NCI-H2081 (cell line): ENCODE measurements at regions not wholly inside any gene's neighbourhood (a gene's known extent, or its start where the extent isn't known, plus 50 kb on each side); places are given as distances from the start of the nearest gene placed in this dataset.

Experiments
- DNase-seq, 2 experiments: peaks; one replicate each; lab custom pipeline; 2025; lab: John Stamatoyannopoulos, UW

DNA sequence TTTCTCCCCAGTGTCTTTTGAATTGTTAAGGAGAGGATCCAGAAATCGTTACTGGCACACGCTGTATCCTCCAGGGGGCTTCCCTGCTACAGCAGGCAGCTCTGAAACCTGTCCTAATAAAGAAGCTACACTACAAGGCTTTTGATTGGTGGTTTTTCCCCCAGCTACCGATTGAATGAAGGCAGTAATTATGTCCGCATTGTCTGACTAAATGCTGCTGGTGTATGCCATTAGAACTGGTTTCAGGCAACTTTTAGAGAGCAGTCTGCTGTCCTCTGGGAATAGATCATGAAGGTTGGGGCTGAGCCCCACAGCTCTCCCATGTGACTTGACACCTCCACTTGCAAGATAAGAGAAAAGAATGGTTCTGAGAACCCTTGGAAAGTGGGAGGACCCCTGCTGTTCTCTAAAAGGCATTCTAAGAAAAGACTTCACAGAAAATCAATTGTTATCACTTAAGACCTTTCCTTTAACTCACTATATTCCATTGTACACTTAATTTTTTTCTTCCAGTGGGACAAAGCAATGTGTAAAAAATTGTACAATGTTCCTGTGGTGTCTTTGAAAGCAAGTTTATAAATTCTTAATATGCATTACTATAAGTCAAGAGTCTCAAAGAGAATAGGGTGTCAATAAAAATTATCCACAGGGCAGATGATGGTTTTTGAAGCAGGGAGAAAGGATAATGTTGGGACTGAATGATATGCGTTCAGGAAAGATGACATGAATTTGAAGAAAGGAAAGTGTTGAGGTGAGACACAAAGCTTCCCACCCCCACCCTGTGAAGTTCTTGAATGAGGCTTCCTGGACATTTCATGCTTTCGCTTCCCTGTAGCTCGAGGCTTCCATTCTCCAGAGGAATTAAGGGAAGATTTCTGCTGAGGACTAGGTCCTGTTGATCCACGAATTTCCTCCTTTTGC lies 53.0 kb upstream of the DAZL start:
- peak; percentile 2 to 42 for DNase-seq

DNA sequence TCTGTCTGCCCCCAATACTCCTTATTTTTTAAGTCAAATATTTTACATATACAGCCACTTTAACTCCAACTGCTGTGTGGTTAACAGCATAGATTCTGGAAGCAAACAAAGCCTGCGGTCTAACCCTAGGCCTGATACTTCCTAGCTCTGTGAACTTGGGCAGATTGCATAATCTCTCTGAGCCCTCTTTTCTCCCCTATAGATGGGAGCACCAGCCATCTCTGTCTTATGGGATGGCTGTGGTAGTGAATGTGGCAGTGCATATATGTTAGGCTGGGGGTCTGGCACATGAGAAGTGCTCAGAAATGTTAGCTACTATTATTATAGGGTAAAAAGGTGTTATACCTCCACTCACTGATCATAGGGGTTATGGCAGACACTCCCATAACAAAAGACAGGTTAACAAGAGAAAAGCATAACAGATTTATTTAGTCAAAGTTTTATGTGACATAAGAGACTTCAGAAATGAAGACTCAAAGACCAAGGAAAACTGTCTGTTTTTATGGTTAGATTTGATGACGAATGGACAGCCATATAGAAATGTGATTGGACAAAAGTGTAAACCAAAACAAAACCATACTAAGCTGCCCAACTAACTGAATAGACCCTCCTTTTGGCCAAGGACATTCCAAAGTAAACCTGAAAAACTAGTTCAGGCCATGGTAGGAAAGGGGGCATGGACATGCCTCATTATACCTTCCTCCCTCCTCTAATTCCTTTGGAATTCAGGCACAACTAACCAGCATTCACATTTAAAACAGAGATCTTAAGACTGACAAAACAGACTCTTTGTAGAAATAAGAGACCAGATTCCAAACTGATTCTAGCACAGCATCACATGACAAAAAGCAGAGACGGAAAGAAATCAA lies 53.9 kb upstream of the DAZL start:
- DNase-seq = no peak

DNA sequence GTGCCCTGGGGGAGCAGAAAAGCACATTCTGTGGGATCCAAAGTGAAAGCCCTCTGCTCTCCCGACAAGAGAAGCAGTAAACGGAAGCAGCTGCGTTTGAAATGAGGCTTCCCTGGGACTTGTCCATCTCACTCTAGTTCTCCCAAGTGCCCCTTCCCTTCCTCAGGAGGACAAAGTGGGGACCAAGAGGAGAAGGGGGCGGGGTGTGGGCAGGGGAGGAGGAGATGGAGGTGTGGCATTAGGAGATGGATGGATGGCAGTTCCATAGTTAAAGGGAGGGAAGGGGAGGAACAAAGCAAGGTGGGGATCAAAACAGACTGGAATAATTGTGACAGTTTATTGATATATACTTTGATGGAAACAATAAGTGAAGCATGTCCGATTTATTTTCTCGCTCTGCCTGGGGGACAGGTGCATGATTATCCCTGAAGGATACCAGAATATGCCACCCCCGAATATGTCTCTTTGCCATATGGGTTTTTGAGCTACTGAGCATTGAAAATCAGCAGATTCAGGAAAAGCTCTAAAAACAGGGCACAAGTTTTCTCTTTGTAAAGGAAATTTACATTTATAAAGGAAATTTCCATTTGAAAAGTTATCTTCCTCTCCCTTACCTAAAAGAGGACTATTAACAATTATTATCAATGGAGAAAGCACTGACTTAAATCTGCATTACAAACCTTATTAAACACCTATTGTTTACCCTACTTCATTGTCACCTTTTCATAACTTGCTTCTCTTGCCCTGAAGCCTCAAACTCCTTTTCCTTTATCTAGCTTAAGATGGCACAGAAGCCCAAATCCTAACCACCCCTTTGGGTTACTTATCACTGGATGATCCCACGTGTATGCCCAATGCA lies 58.9 kb upstream of the DAZL start:
- DNase-seq = no peak

DNA sequence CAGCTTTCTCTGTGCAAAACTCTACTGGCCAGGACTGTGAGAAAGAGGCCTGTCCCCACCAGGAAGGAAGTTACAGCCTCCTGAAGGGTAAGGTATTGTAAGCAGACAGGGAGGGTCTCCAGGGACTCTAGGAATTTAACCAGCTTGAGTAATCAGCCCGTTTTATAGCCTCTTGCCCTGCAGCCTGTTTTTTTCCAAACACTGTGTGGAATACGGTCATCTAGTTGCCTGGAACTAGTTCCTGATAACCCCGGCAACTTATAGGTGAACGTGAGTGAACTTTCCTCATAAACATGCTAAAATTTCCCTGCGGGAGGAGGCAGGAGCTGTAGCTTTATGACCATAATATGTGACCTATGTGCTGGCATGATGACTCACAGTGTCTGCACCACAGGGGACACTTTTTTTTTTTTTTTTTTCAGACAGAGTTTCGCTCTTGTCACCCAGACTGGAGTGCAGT lies 60.1 kb upstream of the DAZL start:
- no peak for DNase-seq

DNA sequence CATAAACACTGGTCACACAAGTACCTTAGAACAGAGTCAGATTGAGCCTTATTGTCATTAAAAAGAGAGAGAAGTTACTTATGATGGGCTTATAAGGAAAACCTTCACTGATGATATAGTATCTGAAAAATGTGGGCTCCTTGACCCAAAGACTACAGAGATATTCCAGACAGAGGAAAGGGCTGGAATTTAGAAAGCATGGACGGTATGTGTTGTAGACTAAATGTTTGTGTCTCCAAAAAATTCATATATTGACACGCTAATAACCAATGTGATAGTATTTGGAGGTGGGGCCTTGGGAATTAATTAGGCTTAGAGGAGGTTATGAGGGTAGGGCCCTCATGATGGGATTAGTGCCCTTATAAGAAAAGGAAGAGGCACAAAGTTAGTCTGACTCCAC lies 61.0 kb upstream of the DAZL start:
- no peak for DNase-seq

DNA sequence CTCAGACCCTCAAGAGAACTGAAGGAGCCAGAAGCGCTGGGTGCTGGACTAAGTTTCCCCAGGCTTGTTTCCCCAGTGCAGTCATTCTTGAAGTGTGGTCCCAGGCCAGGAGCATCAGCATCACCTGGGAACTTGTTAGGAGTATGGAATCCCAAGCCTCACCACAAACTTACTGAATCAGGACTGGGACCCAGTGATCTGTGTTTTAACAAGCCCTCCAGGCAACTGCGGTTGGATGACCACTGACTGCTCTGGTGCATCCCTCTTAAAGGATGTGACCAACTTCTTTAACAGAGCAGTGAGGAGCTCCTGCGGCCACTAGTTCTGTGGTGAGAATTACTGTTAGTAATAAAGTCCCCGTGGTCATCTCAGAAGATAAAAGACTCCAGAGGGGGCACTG lies 62.4 kb upstream of the DAZL start:
- DNase-seq = no peak

DNA sequence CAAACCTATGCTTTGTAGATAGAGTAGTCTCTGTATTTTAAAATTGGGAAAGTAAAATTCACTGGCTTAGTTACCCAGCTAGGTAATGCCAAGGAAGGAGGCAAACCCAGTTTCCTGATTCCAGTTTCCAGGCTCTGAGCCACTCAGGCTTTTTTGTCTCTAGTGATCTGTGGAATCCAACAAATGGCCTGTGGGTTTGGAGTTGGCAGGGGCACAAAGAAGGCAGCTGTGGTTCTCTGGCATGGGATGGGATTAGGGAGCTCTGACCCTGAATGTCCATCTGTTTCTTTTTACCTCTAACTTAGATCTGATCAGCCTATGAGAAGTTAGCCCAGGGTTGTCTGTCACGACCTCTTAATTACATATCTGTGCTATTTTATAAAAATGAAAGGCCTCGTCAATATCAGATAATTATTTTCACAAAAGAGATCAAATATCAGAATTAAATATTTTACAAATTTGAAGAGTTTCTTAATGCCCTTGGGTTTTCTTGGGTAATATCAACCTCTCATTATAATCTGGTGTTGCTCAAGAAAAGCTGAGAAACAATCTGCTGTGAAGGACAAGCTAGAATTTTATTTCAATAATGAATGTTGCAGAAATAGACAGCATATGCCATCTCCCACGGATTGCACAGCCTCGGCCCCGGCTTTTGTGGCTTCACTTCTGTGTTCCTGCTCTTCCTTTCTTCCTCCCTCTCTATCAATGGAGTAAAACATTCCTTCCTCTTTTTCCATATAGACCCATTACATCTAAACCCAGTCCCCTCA lies 63.7 kb upstream of the DAZL start:
- no peak for DNase-seq

DNA sequence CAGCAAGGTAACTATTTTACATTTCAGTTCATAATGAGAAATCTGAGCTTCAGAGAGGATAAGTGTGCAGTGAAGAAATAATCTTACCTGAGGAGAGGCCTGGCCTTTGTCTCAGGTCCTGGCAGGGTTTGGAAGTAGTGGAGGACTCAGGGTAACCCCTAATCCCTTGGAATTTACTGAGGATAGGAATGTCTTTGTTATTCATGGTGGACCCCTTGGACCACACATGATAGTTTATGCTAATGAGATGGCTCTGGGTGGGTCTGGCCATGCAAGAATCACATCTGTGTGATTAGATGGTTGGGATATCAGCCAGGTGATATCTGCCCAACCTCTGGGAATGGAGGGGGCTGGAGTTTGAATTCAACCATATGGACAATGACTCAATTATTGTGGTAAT lies 65.0 kb upstream of the DAZL start:
- DNase-seq = no peak

DNA sequence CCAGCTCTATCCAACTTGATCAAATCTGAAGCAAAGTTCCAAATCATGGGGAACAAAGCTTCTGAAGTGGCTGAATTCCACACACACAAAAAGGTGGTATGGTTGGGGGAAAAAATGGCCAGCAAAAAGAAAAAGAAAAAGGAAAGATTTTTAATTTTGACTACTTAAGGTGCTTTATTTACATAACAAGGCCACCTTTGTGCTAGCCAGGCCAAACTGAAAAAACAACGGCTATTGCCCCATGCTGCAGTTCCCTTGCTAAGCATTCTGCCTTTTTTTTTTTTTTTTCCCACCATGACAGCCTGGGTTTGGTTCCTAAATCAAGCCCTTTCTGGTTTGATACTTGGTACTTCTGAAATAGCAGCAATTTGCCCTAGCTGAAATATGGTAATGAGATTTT lies 66.5 kb upstream of the DAZL start:
- no peak for DNase-seq

DNA sequence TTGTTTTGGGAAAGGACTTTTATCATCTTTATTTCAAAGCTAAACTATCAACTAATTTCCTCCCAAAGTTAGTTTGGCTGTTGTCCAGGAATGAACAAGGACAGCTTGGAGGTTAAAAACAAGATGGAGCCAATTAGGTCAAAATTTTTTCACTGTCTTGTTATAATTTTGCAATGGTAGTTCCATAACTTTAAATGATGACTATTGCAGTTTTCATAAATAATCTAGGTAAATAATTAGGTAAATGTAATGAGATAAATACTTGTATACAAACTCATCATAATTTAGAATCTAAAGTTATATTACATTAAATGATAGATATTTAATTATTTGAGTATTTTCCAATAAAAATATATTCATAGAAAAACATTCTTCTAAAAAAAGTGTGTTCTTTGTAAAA lies 68.3 kb upstream of the DAZL start:
- DNase-seq = no peak

DNA sequence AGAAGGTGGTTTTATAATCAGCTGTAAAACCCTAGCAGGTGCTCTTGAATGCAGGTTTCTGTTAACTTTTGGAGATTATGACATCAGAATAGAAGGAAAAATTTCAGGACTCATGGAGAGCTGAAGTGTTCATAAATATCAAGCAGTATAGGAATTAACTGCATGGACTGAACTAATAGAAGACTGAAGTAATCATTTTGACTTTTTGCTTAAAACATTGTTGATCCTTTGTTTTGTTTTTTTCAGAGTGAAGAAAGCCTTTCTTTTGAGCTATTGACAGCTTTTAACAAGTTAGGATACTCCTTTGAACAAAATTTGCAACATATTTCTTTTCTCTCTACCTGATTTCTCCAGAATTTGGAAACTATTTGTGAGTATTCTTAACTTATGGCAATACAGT lies 70.6 kb upstream of the DAZL start:
- DNase-seq = no peak

DNA sequence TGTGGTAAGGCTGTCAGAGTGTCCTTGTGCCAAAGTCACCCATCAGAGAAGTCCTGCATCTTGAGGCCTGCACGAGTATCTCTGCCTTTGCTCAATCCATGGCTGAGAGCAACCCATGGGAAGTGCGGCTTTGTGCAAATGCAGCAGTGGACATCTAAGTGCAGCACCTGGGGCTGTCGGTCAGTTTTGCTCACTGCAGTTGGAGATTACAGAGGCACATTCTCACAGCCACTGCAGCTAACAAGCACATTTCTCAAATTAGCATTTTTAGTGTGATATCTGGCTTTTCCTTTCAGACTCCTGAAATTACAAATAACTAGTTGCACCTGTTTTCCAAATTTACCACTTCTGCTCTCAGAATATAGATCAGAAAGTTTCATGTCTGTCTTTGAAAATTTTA lies 81.5 kb upstream of the DAZL start:
- no peak for DNase-seq

DNA sequence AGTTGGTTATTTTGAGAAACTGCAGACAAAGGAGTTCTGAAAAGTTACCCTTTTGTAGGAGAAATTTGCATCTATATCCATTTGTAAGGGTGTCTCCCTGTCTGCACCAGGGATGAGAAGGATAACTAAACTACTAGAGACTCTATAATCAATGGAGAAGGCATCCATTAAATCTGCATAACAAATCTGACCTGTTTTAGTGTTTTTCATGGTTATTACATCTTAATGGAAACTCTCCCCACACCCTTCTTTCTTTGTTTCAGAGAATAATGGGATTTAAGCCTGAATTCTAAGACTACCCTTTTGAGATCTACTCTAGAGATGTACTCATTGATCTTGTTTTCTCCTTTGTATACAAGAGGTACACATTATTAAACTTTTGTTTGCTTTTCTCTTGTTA lies 82.0 kb upstream of the DAZL start:
- DNase-seq = no peak

DNA sequence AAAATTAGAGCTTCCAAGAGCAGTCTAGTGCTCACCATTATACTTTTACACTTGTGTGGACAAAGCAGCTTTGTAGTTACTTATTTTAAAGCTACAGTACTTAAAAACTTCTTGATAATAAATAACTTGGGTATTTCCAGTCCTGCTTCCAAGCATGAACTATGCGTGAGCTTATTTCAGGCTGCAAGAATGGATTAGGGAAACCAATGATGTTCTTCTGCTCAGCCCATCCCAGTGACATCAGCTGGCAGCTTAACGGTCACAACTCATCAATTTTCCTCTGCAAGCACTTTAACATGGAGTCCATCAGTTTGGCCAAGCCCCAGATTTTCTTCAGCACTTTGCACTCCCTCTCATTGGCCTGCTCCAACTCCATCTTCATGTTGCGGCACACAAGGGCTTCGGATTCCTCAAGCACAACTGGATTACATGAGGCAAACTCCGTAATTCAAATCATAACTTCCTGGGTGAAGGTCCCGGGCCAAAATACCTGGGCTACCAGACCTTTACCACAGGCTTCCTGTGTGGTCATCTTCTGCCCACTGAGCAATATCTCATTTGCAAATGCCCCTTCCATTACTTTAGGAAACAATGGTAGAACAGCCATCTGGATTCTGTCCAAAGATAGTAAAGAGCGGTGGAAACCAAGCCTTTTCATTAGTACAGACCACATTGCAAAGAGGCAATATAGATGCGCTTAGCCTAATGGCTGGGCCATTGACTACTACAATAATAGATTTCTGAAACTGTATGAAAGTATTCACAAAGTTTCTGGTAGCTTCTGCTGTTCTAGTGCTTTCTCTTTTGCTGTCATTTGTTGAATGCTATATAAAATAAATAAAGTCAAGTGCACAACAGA lies 87.5 kb upstream of the DAZL start:
- DNase-seq = no peak

DNA sequence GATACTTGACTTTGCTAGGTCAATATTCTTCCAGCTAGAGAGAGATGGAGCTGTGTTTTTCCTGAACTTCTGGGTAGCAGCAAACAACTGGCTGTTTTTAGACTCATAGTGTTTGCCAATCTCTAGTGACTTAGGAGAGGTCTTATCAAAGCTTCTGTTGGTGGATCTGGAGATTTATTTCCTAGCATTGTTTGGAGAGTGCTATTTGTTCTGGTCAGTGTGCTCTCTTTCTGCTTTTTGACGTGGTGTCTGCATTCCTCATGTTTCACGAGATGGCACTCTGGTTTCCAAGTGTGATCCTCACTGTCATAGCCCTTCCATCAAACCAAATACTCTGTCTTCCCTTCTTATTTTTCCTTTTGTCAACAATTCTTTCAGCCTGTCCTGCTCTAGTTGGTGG lies 88.6 kb upstream of the DAZL start:
- DNase-seq = no peak

DNA sequence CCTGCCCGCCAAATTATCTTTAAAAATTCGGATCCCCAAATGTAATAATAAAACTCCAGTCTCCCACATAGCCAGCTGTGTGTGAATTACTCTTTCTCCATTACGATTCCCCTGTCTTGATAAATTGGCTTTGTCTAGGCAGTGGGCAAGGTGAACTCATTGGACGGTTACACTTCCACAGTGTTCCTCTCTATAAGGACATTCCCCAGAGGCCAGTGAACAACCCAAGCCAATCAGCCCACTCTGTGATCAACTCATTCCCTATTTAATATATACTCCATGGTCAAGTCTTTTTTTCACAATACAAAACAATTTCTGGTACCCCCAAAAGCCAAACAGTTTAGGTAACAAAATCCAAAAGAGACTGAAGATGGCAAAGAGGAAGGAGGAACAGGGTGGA lies 90.5 kb upstream of the DAZL start:
- no peak for DNase-seq

DNA sequence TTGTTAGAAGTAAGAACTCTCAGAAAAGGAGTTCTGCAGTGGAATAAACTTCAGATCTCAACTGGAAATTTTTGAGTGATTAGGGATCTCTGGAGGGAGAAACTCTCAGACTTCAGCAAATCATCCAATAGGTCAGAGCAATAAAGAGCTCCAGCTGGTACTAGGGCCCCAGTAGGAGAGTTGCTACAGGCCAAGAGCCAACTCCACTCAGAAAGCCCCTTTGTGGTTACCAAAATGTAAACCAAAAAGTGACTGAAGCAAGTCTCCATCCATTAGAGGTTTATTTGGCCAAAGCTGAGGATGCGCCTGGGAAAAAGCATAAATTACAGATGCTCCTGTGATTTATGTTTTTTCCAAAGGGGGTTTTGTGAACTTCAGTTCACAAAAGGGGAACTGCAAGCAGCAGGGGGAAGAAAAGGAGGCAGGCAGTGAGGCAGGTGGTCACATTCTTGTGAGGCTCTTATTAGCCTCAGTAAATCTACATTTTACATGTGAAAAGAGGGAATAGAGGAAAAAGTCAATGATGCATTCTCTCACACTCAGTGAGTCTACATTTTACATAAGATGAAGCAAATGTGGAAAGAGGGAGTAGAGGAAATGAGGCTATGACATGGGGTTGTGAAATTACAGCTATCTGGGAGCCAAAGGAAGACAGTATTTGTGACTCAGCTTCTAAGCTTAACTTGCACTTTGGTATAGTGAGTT lies 92.4 kb upstream of the DAZL start:
- no peak for DNase-seq

DNA sequence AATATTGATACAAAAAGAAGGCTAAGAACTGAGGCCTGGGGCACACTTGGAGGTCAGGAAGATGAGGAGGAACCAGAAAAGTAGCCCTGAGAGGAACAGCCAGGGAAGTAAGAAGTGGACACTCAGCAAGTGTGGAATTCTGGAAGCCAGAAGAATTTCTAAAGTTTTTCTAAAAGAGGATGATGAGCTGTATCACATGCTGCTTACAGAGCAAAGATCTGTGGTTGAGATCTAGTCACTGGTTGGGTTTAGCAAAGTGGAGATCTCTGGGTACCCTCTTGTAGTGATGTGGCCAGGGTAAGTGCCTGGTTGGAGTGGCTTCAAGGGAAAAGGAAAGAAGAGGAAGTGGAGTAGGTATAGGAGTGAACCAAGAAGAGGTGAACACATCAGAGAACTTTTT lies 95.4 kb upstream of the DAZL start:
- DNase-seq = no peak

DNA sequence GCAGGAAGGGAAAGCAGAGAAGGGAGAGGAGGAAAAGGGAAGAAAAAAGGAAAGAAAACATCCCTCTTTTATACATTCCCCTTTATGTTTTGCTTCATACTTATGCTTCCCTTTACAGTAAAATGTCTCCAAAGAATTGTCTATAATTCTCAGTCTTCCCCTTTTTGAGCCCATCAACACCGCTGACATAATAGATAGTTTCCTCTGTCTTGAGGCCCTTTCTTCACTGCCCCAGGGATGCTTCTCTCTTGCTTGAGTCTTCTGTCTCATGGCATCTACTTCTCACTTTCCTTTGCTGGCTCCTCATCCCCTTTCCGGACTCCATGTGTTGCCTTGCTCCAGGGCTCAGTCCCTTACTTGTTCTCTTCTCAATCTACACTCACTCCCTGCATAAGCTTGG lies 99.7 kb upstream of the DAZL start:
- no peak for DNase-seq

DNA sequence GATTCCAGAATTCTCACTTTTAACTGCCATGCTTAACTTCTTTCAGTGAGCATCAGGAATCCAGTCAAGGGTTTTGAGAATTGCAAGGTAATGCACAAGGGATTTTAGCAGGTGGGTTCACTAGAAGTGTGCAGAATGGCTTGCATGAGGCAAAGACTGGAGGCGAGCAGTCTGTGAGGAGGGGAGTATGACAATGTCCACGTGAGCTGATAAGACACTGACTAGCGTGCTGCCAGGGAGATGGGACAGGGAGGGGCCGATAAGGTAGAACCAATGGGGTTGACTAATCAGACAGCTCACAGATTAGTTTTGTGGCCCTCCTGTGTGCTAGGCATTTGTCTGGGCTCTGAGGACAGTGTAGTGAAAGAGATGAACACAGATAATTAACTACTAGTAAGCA lies 102.0 kb upstream of the DAZL start:
- no peak for DNase-seq
